Osteocyte (in vitro differentiated cells): ENCODE measurements at regions not wholly inside any gene's neighbourhood (a gene's known extent, or its start where the extent isn't known, plus 50 kb on each side); places are given as distances from the start of the nearest gene placed in this dataset.

Source experiments
- DNase-seq: peaks from one replicate; pipeline ENCODE4 v3.0.0; 2021; ENCODE audit warnings: mixed read lengths; ENCODE audit not compliant: unreplicated experiment; ENCODE audit errors: extremely low spot score
- H3K27ac Mint-ChIP-seq: one replicate; pipeline ENCODE4 v1.8.0; 2021; ENCODE audit warnings: mild to moderate bottlenecking, mixed read lengths; ENCODE audit not compliant: unreplicated experiment
- H3K27me3 Mint-ChIP-seq: one replicate; pipeline ENCODE4 v1.8.0; 2021; ENCODE audit warnings: mixed read lengths; ENCODE audit not compliant: unreplicated experiment
- H3K36me3 Mint-ChIP-seq: one replicate; pipeline ENCODE4 v1.8.0; 2021; ENCODE audit warnings: mixed read lengths; ENCODE audit not compliant: unreplicated experiment
- H3K4me1 Mint-ChIP-seq: one replicate; pipeline ENCODE4 v1.8.0; 2021; ENCODE audit warnings: mixed read lengths; ENCODE audit not compliant: unreplicated experiment
- H3K4me3 Mint-ChIP-seq: one replicate; pipeline ENCODE4 v1.8.0; 2021; ENCODE audit warnings: mild to moderate bottlenecking, moderate library complexity, mixed read lengths; ENCODE audit not compliant: unreplicated experiment
- H3K9me3 Mint-ChIP-seq: one replicate; pipeline ENCODE4 v1.8.0; 2021; ENCODE audit warnings: mixed read lengths; ENCODE audit not compliant: unreplicated experiment
- TF ChIP-seq, protein P1 (sequence below): fragments of 200-600 bp; sonication (generic); IDR thresholded peaks from 2 replicates; pipeline ENCODE4 v1.5.0; 2021; ENCODE audit warnings: antibody characterized with exemption, mild to moderate bottlenecking, moderate library complexity

DNA sequence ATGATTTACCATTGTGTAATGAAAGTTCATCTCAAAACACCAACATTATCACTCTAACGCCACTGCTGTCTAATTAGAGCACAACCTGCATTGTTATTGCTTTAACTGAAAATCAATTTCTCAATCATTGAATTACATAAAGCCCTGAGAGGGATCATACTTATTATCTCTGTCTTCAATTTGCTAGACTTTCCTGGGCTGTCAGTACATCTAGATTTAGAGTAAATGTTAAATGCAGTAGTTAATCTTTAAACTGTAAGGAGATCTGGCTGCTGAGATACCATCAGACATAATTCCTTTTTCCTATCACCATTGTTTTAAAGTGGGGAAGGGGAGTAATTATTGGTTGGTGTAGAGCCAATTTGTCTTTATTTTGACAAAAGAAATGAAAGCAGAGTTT, 1995.1 kb downstream of the MRPL39 start:
- no peak overlapping the region for H3K27ac Mint-ChIP-seq
- peaks cover 30% of the 10 kb centered on the region for H3K9me3 Mint-ChIP-seq
- no peak overlapping the region for H3K4me3 Mint-ChIP-seq
- no peaks in the 10 kb centered on the region for H3K36me3 Mint-ChIP-seq
- TF ChIP-seq, protein P1, sequence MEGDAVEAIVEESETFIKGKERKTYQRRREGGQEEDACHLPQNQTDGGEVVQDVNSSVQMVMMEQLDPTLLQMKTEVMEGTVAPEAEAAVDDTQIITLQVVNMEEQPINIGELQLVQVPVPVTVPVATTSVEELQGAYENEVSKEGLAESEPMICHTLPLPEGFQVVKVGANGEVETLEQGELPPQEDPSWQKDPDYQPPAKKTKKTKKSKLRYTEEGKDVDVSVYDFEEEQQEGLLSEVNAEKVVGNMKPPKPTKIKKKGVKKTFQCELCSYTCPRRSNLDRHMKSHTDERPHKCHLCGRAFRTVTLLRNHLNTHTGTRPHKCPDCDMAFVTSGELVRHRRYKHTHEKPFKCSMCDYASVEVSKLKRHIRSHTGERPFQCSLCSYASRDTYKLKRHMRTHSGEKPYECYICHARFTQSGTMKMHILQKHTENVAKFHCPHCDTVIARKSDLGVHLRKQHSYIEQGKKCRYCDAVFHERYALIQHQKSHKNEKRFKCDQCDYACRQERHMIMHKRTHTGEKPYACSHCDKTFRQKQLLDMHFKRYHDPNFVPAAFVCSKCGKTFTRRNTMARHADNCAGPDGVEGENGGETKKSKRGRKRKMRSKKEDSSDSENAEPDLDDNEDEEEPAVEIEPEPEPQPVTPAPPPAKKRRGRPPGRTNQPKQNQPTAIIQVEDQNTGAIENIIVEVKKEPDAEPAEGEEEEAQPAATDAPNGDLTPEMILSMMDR, result no peak
- H3K27me3 Mint-ChIP-seq, result no peaks in the 10 kb centered on the region
- no peak for DNase-seq
- H3K4me1 Mint-ChIP-seq, result no peaks in the 10 kb centered on the region

DNA sequence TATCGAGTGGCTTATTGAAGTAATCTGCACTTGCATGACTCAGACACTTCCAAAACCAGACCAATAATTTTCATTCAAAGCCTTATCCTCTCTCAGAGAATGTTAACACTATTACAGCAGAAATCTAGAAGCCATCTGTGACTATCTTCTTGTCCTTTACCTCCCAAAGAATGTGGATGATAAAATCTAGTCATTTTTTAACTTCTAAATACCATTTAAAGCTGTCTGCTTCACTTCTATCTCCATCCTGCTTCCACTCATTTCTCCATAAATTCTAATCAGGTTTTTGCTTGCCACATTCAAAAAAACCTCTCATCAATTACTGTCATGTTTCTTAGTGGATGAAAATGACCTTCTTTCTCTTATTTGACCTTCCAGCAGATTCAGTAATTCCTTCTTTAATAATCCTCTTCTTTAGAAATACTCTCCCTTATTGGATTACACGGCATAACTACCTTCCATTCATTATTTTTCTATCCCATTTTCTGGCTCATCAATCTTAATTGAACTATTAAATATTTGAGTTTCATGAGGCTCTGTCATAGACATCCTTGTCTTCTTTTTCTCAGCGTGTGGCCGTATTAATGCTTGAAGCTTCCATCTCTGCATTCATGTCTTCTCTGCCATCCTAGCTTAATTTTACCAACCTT, 1999.4 kb downstream of the MRPL39 start:
- Mint-ChIP-seq H3K27me3 (no peaks in the 10 kb centered on the region), H3K9me3 (peaks cover 42% of the 10 kb centered on the region), H3K36me3 (no peaks in the 10 kb centered on the region), H3K4me3 (no peak overlapping the region), H3K27ac (no peak overlapping the region), H3K4me1 (no peaks in the 10 kb centered on the region)
- TF ChIP-seq, protein P1, result no peak
- no peak for DNase-seq

DNA sequence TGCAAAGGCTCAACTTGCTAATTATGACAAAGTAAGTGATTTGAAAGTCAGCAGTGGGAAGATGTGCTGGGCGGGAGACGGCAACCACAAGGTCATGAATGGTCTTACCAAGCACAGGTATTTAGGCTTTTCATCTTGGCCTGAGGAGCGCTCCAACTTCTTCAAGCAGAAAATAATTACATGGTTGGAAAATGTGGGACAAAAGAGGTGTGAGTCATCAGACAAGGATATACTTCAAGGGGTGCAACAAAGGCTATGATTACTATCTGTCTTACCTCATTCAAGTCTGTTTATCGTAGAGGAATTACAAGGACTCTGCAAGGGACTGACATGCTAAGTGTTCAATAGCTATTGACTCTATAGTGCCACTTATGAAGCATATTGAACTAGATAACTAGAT, 2005.7 kb downstream of the MRPL39 start:
- TF ChIP-seq, protein P1, result no peak
- Mint-ChIP-seq H3K4me3 (no peak overlapping the region), H3K27ac (no peak overlapping the region), H3K36me3 (no peaks in the 10 kb centered on the region), H3K4me1 (no peaks in the 10 kb centered on the region), H3K9me3 (peaks cover 57% of the 10 kb centered on the region), H3K27me3 (no peaks in the 10 kb centered on the region)
- no peak for DNase-seq

DNA sequence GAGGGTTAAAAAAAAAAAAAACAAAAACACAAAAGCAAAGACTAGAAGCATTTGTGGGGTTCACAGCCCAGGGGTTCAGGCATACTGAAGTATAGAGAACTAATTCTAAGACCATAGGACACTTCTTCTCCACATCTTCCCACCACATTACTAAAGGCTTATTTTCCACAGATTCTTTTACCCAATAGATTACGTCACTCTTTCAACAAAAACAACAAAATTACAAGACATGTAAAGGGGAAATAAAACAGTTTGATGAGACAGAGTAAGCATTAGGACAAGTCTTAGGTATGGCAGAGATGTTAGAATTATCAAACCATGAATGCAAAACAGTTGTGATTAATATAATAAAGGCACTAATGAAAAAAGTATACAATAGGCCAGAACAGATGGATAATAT, 2013.7 kb downstream of the MRPL39 start:
- Mint-ChIP-seq H3K4me1 (no peaks in the 10 kb centered on the region), H3K27ac (no peak overlapping the region), H3K36me3 (no peaks in the 10 kb centered on the region), H3K4me3 (no peak overlapping the region), H3K9me3 (peaks cover 46% of the 10 kb centered on the region), H3K27me3 (no peaks in the 10 kb centered on the region)
- TF ChIP-seq, protein P1, result no peak
- no peak for DNase-seq

DNA sequence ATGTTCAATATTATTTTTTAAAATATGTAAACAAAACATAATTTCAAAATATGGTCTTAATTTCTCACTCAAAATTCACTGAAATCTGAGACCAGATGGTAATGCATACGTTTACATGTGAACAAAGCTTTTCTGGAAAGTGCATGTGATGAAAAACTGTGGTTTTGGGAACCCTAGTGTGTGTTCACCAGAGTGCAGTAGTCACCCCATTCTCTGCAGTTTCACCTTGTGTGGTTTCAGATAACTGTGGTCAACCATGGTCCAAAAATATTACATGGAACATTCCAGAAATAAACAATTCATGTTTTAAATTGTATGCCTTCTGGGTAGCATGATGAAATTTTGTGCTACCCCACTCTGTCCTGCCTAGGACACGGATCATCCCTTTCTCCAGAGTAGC, 2021.9 kb downstream of the MRPL39 start:
- Mint-ChIP-seq H3K36me3 (no peaks in the 10 kb centered on the region), H3K9me3 (peaks cover 17% of the 10 kb centered on the region), H3K4me3 (no peak overlapping the region), H3K4me1 (no peaks in the 10 kb centered on the region), H3K27me3 (no peaks in the 10 kb centered on the region), H3K27ac (no peak overlapping the region)
- TF ChIP-seq, protein P1, result no peak
- DNase-seq, result no peak
